ENCODE measurements at regions not wholly inside any gene's neighbourhood (a gene's known extent, or its start where the extent isn't known, plus 50 kb on each side); places are given as distances from the start of the nearest gene placed in this dataset.

GRCh38 chr2:42844901-42845821 lies 52.8 kb upstream of the HAAO start:
- TF ChIP-seq, protein P1, sequence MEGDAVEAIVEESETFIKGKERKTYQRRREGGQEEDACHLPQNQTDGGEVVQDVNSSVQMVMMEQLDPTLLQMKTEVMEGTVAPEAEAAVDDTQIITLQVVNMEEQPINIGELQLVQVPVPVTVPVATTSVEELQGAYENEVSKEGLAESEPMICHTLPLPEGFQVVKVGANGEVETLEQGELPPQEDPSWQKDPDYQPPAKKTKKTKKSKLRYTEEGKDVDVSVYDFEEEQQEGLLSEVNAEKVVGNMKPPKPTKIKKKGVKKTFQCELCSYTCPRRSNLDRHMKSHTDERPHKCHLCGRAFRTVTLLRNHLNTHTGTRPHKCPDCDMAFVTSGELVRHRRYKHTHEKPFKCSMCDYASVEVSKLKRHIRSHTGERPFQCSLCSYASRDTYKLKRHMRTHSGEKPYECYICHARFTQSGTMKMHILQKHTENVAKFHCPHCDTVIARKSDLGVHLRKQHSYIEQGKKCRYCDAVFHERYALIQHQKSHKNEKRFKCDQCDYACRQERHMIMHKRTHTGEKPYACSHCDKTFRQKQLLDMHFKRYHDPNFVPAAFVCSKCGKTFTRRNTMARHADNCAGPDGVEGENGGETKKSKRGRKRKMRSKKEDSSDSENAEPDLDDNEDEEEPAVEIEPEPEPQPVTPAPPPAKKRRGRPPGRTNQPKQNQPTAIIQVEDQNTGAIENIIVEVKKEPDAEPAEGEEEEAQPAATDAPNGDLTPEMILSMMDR (conservative IDR thresholded peaks at IDR 0.05): no peak
- TF ChIP-seq EZH2 (IDR thresholded peaks at IDR 0.05; ENCODE audit: low read depth): no peak

All from PC-9 (cell line).